ENCODE measurements at regions not wholly inside any gene's neighbourhood (a gene's known extent, or its start where the extent isn't known, plus 50 kb on each side); places are given as distances from the start of the nearest gene placed in this dataset.
"Not testable (repeated sequence)": the region's sequence is repeated elsewhere in the genome, so short reads cannot be mapped to it uniquely, and the experiment has no call there.

DNA sequence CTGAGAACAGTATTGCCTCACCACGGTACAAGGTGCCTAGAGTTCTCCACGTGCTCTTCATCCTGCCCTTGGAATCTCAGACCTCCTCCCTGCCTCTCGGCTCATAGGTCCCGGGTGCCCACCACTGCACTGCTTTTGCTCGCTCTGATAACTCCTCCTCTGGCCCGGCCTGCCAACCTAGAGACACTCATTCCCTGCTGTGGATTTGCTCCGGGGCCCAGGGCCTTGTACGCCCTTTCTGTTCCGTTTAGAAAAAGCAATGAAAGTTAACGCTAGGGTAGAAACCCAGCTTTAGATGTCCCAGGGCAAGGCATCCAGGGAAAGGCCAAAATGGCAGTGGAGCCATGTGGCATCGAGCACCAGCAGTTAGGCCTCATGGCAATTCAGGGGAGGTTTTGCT, 253.9 kb downstream of the VAPA start:
- Mint-ChIP-seq H3K27me3 (no peaks in the 10 kb centered on the region), H3K9me3 (no peaks in the 10 kb centered on the region), H3K4me3 (no peak overlapping the region), H3K36me3 (ENCODE audit: low read depth) (no peaks in the 10 kb centered on the region), H3K4me1 (ENCODE audit: low read depth) (no peaks in the 10 kb centered on the region), H3K27ac (no peak overlapping the region)
- intact Hi-C loops (cut with micrococcal nuclease), result no loop called here

DNA sequence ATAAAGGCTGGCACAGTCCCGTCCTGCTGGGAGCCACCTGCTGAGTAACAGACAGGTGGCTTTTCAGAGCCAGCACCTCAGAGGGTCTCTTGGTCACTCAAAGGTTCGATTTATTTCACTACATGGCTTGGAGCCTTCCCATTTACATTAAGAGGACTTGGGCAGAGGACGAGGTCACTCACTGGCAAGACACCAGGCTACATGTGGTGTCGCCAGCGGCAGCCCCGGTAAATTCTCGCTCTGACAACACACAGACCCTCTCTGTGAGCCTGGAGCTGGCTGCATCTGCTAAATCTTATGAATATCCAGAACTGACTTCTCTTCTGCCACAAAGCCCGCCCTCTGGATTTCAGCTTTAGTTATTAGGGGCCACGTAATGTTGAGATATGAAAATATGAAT, 254.7 kb downstream of the VAPA start:
- no peaks in the 10 kb centered on the region for H3K4me1 Mint-ChIP-seq (ENCODE audit: low read depth)
- H3K27ac Mint-ChIP-seq, result no peak overlapping the region
- no peaks in the 10 kb centered on the region for H3K27me3 Mint-ChIP-seq
- H3K9me3 Mint-ChIP-seq, result no peaks in the 10 kb centered on the region
- H3K4me3 Mint-ChIP-seq, result no peak overlapping the region
- H3K36me3 Mint-ChIP-seq (ENCODE audit: low read depth), result no peaks in the 10 kb centered on the region
- intact Hi-C loops (cut with micrococcal nuclease), result no loop called here

DNA sequence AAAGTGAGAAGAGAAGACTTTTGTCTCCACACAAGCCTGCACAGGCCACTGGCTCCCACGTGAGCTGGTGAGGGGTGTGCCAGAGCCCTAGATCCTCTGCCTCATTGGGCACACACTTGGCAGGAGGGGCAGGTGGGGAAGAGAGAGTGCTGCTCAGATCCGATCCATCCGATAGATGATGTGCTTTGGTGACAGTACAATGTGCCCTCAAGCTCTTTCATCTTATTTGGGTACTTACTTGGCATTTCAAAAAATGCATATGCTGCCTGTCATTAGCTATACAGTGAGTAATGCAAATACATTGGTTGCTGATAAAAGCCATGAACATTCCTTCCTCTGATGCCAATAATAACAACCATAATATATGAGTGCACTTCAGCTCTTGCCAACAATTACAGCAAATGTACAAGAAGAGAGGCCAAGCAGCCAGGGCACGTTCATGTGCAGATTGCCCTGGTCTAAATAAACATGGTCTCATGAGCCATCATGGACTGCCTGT, 255.3 kb downstream of the VAPA start:
- no peaks in the 10 kb centered on the region for H3K27me3 Mint-ChIP-seq
- no peaks in the 10 kb centered on the region for H3K9me3 Mint-ChIP-seq
- intact Hi-C loops (cut with micrococcal nuclease), result no loop called here
- no peaks in the 10 kb centered on the region for H3K36me3 Mint-ChIP-seq (ENCODE audit: low read depth)
- no peak overlapping the region for H3K27ac Mint-ChIP-seq
- H3K4me3 Mint-ChIP-seq, result no peak overlapping the region
- H3K4me1 Mint-ChIP-seq (ENCODE audit: low read depth), result no peaks in the 10 kb centered on the region

DNA sequence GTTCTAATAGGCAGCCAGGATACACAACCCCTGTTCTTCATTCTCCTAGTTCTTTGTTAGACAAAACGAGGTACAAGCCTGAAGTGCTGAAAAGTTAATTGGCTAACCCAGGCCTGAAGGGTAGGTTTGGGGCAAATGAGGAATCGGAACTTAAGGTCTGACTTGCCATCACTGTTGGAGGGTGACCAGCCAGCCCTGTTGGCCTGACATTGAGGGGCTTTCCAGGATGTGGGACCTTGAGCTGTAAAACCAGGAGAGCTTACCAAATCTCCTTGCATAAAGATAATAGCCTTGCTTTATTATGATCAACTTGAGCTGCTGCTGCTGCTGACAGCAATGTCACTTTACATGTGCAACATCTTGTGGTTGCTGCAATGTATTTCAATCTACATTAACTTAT, 256.0 kb downstream of the VAPA start:
- no peaks in the 10 kb centered on the region for H3K27me3 Mint-ChIP-seq
- H3K4me1 Mint-ChIP-seq (ENCODE audit: low read depth), result peaks cover 2% of the 10 kb centered on the region
- H3K4me3 Mint-ChIP-seq, result no peak overlapping the region
- intact Hi-C loops (cut with micrococcal nuclease), result no loop called here
- no peaks in the 10 kb centered on the region for H3K9me3 Mint-ChIP-seq
- no peaks in the 10 kb centered on the region for H3K36me3 Mint-ChIP-seq (ENCODE audit: low read depth)
- no peak overlapping the region for H3K27ac Mint-ChIP-seq

DNA sequence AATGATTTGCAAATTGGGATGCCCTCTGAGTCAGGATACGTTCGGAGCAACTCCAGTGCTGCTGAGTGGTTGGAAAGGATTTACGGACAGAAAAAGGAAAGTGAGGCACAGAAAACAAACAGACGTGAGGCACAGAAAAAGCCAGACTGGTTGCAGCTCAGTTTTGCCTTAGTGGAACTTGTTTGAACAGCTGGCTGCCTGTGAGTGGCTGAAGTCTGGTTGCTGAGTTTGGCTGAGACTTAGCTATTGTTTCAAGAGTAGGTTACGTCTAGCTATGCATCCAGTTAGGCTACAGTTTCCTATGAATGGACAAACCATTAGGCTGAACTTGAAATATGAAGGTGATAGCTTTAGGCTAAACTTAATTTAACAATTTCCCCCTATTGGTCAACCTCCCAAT, 256.6 kb downstream of the VAPA start:
- no peak overlapping the region for H3K27ac Mint-ChIP-seq
- no peak overlapping the region for H3K4me3 Mint-ChIP-seq
- intact Hi-C loops (cut with micrococcal nuclease), result no loop called here
- no peaks in the 10 kb centered on the region for H3K27me3 Mint-ChIP-seq
- peaks cover 7% of the 10 kb centered on the region for H3K4me1 Mint-ChIP-seq (ENCODE audit: low read depth)
- no peaks in the 10 kb centered on the region for H3K9me3 Mint-ChIP-seq
- H3K36me3 Mint-ChIP-seq (ENCODE audit: low read depth), result no peaks in the 10 kb centered on the region

DNA sequence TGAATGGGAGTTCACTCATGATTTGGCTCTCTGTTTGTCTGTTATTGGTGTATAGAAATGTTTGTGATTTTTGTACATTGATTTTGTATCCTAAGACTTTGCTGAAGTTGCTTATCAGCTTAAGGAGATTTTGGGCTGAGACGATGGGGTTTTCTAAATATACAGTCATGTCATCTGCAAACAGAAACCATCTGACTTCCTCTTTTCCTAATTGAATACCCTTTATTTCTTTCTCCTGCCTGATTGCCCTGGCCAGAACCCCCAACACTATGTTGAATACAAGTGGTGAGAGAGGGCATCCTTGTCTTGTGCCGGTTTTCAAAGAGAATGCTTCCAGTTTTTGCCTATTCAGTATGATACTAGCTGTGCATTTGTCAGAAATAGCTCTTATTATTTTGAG, 261.5 kb downstream of the VAPA start:
- H3K27ac Mint-ChIP-seq; H3K27me3 Mint-ChIP-seq; H3K36me3 Mint-ChIP-seq (ENCODE audit: low read depth); H3K4me3 Mint-ChIP-seq; intact Hi-C loops (cut with micrococcal nuclease): not testable (repeated sequence)
- Mint-ChIP-seq H3K4me1 (ENCODE audit: low read depth) (peaks cover 19% of the 10 kb centered on the region), H3K9me3 (peaks cover 18% of the 10 kb centered on the region)

DNA sequence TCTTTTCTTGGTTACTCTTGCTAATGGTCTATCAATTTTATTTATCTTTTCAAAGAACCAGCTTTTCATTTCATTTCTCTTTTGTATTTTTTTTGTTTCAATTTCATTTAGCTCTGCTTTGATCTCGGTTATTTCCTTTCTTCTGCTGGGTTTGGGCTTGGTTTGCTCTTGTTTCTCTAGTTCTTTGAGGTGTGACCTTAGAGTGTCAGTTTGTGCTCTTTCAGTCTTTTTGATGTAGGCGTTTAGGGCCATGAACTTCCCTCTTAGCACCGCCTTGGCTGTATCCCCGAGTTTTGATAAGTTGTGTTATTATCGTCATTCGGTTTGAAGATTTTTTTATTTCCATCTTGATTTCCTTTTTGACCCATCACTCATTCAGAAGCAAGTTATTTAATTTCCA, 265.5 kb downstream of the VAPA start:
- H3K4me3 Mint-ChIP-seq; intact Hi-C loops (cut with micrococcal nuclease); H3K36me3 Mint-ChIP-seq (ENCODE audit: low read depth); H3K27me3 Mint-ChIP-seq; H3K27ac Mint-ChIP-seq: not testable (repeated sequence)
- H3K9me3 Mint-ChIP-seq, result peaks cover 18% of the 10 kb centered on the region
- peaks cover 19% of the 10 kb centered on the region for H3K4me1 Mint-ChIP-seq (ENCODE audit: low read depth)

DNA sequence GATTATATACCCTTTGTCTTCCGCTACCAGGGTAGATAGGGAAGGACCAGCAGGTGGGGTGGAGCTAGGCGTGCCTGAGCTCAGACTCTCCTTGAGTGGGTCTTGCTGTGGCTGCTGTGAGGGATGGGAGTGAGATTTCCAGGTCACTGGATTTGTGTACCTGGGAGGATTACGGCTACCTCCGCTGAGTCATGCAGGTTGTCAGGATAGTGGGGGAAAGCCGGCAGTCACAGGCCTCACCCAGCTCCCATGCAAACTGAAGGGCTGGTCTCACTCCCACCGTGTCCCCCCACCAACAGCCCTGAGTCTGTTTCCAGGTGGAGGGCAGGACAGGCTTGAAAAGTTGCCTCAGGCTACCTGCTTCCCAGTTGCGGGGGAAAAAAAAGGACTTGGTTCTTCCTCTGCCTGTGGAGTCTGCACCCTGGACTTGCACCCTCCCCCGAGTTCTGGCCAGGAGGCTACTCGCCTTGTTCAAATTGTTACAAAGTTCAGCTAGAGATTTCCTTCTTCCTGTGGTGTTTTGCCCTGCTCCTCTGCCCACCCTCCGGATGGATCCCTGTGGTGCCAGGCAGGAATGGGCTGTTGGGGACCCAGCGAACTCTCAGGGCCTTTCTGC, 268.3 kb downstream of the VAPA start:
- H3K27me3 Mint-ChIP-seq, result peaks cover 1% of the 10 kb centered on the region
- no peak overlapping the region for H3K27ac Mint-ChIP-seq
- H3K9me3 Mint-ChIP-seq, result peaks cover 29% of the 10 kb centered on the region
- peaks cover 13% of the 10 kb centered on the region for H3K4me1 Mint-ChIP-seq (ENCODE audit: low read depth)
- intact Hi-C loops (cut with micrococcal nuclease), result no loop called here
- no peak overlapping the region for H3K4me3 Mint-ChIP-seq
- no peaks in the 10 kb centered on the region for H3K36me3 Mint-ChIP-seq (ENCODE audit: low read depth)

DNA sequence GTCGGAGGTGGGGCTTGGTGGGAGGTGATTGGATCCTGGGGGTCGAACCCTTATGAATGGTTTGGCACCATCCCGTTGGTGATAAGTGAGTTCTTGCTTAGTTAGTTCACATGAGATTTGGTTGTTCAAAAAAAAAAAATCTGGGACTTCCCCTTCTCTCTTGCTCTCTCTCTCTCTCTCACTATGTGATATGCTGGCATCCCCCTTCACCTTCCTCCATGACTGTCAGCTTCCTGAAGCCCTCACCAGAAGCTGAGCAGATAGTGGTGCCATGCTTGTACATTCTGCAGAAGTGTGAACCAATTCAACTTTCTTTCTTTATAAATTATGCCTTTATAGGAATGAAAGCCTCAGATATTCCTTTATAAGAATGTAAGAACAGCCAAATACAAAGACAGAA, 269.7 kb upstream of the APCDD1 start:
- Mint-ChIP-seq H3K27me3 (peaks cover 1% of the 10 kb centered on the region), H3K27ac (no peak overlapping the region), H3K36me3 (ENCODE audit: low read depth) (no peaks in the 10 kb centered on the region), H3K4me1 (ENCODE audit: low read depth) (peaks cover 17% of the 10 kb centered on the region), H3K9me3 (peaks cover 13% of the 10 kb centered on the region), H3K4me3 (no peak overlapping the region)
- intact Hi-C loops (cut with micrococcal nuclease), result no loop called here

DNA sequence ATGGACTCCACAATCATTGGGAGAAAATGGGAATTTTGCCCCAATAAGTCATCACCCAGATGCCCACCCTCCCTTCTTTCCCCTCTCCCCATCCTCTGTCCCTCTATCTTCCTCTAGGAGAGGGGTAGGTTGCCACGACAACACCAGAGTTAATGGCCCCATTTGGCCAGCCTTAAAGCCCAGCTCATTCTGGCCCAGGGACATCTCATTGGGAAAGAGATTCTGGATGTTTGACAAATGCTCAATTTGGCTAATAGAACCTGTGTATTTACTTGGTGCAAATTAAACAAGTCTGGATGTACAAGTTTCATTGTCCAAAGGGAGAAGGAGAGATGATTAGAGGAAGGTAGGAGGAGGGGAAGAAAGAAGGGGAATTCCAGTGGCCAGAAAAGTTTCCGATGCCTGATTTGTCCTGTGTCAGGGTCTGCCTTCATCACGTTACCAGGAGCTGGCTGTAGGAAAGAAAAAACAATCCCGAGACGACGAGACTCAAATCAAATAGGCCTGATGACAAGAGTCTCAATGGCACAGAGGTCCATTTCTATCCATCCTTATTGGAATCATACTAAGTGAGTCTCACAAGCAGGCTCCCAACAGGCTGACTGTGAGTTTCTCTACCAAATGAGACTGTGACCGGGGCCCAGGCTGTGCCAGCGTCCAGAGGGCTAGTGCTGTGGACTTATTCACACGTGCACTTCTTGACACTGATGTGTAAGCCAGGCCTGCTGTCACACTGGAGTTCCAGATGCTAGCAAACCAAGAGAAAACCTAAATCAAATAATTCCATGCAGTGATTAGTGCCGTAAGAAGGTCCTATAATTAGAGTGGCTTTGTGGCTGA, 265.2 kb upstream of the APCDD1 start:
- Mint-ChIP-seq H3K4me1 (ENCODE audit: low read depth) (peaks cover 19% of the 10 kb centered on the region), H3K4me3 (no peak overlapping the region), H3K36me3 (ENCODE audit: low read depth) (no peaks in the 10 kb centered on the region), H3K27me3 (no peaks in the 10 kb centered on the region), H3K27ac (no peak overlapping the region), H3K9me3 (peaks cover 12% of the 10 kb centered on the region)
- intact Hi-C loops (cut with micrococcal nuclease), result no loop called here

DNA sequence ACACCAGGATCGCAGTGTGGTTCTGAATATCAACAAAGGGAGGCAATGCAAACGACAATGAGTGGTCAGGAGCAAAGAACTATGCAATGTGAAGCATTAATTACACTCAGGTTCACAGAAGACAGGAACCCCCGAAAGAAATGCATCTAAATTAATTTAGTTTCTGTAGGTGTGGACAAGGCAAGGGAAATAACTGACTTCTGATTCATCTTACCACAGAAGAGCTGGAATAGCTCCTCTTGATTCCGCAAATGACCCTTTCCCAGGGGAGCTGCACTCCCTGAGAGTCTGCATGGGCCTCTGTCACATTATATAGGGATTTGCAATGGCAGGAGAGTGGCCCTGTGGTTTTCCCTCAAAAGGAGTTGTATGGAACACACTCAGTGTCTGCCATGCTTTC, 263.9 kb upstream of the APCDD1 start:
- no peak overlapping the region for H3K4me3 Mint-ChIP-seq
- H3K27me3 Mint-ChIP-seq, result no peaks in the 10 kb centered on the region
- H3K9me3 Mint-ChIP-seq, result peaks cover 12% of the 10 kb centered on the region
- peaks cover 20% of the 10 kb centered on the region for H3K4me1 Mint-ChIP-seq (ENCODE audit: low read depth)
- H3K36me3 Mint-ChIP-seq (ENCODE audit: low read depth), result no peaks in the 10 kb centered on the region
- intact Hi-C loops (cut with micrococcal nuclease), result loop anchor here (1.0 kb wide), 1 partner anchor 35 kb away; no protein-coding TSS in a partner anchor
- H3K27ac Mint-ChIP-seq, result no peak overlapping the region

DNA sequence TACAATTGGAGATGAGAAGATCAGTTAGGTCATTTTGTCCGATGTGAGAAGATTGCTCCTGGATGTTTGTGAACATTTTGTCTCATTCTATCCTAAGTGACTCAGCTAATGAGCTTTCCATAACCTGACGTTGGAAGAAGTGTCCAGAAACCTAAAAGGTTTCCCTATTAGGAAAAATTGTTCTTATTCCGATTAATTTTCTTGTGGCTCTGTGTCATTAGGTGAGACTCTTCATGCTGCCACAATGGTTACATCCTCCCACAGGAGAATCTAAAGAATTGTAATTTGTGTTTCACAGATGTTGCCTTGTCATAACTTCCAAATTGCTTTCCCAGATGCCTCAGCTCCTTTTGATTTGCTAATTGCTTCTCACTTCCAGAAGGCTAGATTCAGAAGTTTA, 261.0 kb upstream of the APCDD1 start:
- Mint-ChIP-seq H3K4me3 (no peak overlapping the region), H3K27ac (no peak overlapping the region), H3K27me3 (no peaks in the 10 kb centered on the region), H3K9me3 (no peaks in the 10 kb centered on the region), H3K36me3 (ENCODE audit: low read depth) (no peaks in the 10 kb centered on the region), H3K4me1 (ENCODE audit: low read depth) (peaks cover 31% of the 10 kb centered on the region)
- intact Hi-C loops (cut with micrococcal nuclease), result no loop called here

DNA sequence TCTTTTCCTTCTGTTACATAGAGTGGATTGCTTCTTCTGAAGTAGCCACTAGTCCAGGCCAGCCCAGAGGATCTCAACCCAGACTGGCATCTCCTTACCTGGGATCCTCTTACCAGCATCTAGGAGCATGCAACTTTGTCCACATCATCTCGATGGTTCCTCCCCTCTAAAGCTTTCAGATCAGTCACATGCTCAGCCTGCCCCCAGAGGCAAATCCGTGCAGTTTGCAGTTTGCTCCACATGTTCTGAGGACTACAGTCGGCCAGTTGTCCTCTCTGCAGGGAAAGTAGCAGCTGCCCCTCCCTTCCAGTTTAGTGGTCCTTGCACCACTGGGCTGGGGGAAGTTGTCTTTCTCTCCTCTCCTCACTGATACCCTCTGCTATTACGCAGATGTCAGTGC, 259.8 kb upstream of the APCDD1 start:
- intact Hi-C loops (cut with micrococcal nuclease), result no loop called here
- H3K27ac Mint-ChIP-seq, result no peak overlapping the region
- no peak overlapping the region for H3K4me3 Mint-ChIP-seq
- H3K4me1 Mint-ChIP-seq (ENCODE audit: low read depth), result peaks cover 23% of the 10 kb centered on the region
- no peaks in the 10 kb centered on the region for H3K36me3 Mint-ChIP-seq (ENCODE audit: low read depth)
- H3K27me3 Mint-ChIP-seq, result no peaks in the 10 kb centered on the region
- H3K9me3 Mint-ChIP-seq, result no peaks in the 10 kb centered on the region

DNA sequence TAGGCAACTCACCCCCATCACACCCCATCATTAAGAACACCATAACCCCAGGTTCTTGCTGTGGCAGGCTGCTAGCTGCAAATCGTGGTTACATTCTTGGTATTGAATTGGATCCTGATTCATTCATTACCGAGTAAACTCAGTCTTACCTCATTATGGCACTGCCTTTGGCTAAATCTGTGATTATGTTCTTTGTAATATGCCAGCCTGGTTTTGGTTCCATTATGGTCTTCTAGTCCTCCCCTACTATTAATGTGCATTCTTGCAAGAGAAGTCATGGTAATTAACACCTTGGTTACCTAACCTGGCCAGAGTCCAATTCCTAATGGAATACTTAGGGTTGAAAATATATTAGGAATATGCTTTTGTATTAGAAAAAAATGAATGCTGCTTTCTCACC, 258.9 kb upstream of the APCDD1 start:
- Mint-ChIP-seq H3K27ac (no peak overlapping the region), H3K4me3 (no peak overlapping the region), H3K4me1 (ENCODE audit: low read depth) (peaks cover 26% of the 10 kb centered on the region), H3K36me3 (ENCODE audit: low read depth) (no peaks in the 10 kb centered on the region), H3K27me3 (no peaks in the 10 kb centered on the region), H3K9me3 (no peaks in the 10 kb centered on the region)
- intact Hi-C loops (cut with micrococcal nuclease), result no loop called here
